Endothelial cell of umbilical vein (primary cell): ENCODE measurements at regions not wholly inside any gene's neighbourhood (a gene's known extent, or its start where the extent isn't known, plus 50 kb on each side); places are given as distances from the start of the nearest gene placed in this dataset.

Source experiments
- BruUV-seq: library from RNA; stranded (reverse); fragments of 400-500 nt; replicated peaks from 2 replicates; lab custom pipeline; 2021; lab: Mats Ljungman, UMichigan
- CTCF ChIA-PET: fragments of 300-600, 350-600 bp; sonication (Branson Sonifier 250); formaldehyde crosslinking; loops from one replicate; lab custom pipeline; 2021; ENCODE audit warnings: antibody characterized with exemption, inconsistent platforms; lab: Charles Lee
- POLR2A ChIA-PET: fragments of 300-600, 350-600 bp; sonication (Branson Sonifier 250); formaldehyde crosslinking; loops from one replicate; lab custom pipeline; 2021; ENCODE audit warnings: antibody characterized with exemption, inconsistent platforms; lab: Charles Lee
- DNase-seq: peaks from one replicate; pipeline ENCODE4 v3.0.0-alpha.2; 2011; ENCODE audit warnings: low read depth, low spot score
- FAIRE-seq: peaks from 2 replicates; lab custom pipeline; 2011; peaks lifted over from hg19 to GRCh38; lab: Jason Lieb, UNC
- H2AFZ ChIP-seq: 2 replicates; pipeline ENCODE4 v1.6.0; 2012; ENCODE audit warnings: low read depth, low read length, control low read depth, inconsistent platforms
- H3K27ac ChIP-seq: 2 replicates; pipeline ENCODE4 v1.5.1; 2011; ENCODE audit warnings: low read depth, mild to moderate bottlenecking, control low read depth, low read length, moderate library complexity; ENCODE audit not compliant: insufficient read depth
- H3K27me3 ChIP-seq, 2 experiments: 2 replicates each; pipeline versions ENCODE4 v1.6.0 to v1.6.1; 2011; ENCODE audit warnings: low read length in 2 of 2, mixed read lengths in 1 of 2; ENCODE audit not compliant: control insufficient read depth in 2 of 2, insufficient read depth in 2 of 2
- H3K36me3 ChIP-seq, 2 experiments: 2 replicates in 1 of 2; 3 replicates in 1 of 2; pipeline ENCODE4 v1.5.1; 2011; ENCODE audit warnings: low read length in 2 of 2, mild to moderate bottlenecking in 1 of 2, moderate library complexity in 1 of 2; ENCODE audit not compliant: control insufficient read depth in 2 of 2, insufficient read depth in 2 of 2; ENCODE audit errors: extremely low read depth in 1 of 2
- H3K4me1 ChIP-seq: 3 replicates; pipeline ENCODE4 v1.5.1; 2011; ENCODE audit warnings: mild to moderate bottlenecking, low read length; ENCODE audit not compliant: control insufficient read depth, insufficient read depth; ENCODE audit errors: extremely low read depth
- H3K4me2 ChIP-seq: 2 replicates; pipeline ENCODE4 v1.6.1; 2011; ENCODE audit warnings: low read length, control low read depth, mixed read lengths; ENCODE audit not compliant: insufficient read depth
- H3K4me3 ChIP-seq, 3 experiments: fragments of 200-600 bp in 1 of 3; sonication (generic), shearing (Covaris generic) in 1 of 3; replicated peaks in 1 of 3; 2 replicates each; pipeline ENCODE4 v1.5.1; 2011 to 2016; ENCODE audit warnings: control low read depth in 3 of 3, low read length in 3 of 3, mild to moderate bottlenecking in 2 of 3, inconsistent platforms in 1 of 3, low read depth in 1 of 3, moderate library complexity in 1 of 3; ENCODE audit not compliant: insufficient read depth in 1 of 3
- H3K79me2 ChIP-seq: 2 replicates; pipeline ENCODE4 v1.6.0; 2012; ENCODE audit warnings: low read length, inconsistent platforms; ENCODE audit not compliant: control insufficient read depth, insufficient read depth
- H3K9ac ChIP-seq: replicated peaks from 2 replicates; pipeline ENCODE3; 2011; ENCODE audit warnings: low read length, control low read depth; ENCODE audit not compliant: insufficient read depth; ENCODE audit errors: extremely low read depth
- H3K9me1 ChIP-seq: replicated peaks from 3 replicates; pipeline ENCODE4 v1.6.0; 2011; ENCODE audit warnings: mild to moderate bottlenecking, low read length; ENCODE audit not compliant: control insufficient read depth, insufficient read depth; ENCODE audit errors: extremely low read depth
- H3K9me3 ChIP-seq: replicated peaks from 2 replicates; pipeline ENCODE4 v1.5.1; 2012; ENCODE audit warnings: low read length, inconsistent platforms; ENCODE audit not compliant: control insufficient read depth, insufficient read depth
- H4K20me1 ChIP-seq: replicated peaks from 2 replicates; pipeline ENCODE3; 2011; ENCODE audit warnings: mild to moderate bottlenecking, low read length; ENCODE audit not compliant: control insufficient read depth, insufficient read depth; ENCODE audit errors: extremely low read depth
- EZH2 ChIP-seq: IDR thresholded peaks from 2 replicates; pipeline ENCODE4 v1.6.1; 2012; ENCODE audit warnings: borderline replicate concordance, low read depth, mild to moderate bottlenecking, moderate library complexity, low read length, inconsistent platforms; ENCODE audit not compliant: severe bottlenecking
- FOS ChIP-seq: IDR thresholded peaks from 2 replicates; pipeline ENCODE4 v1.6.1; 2011; ENCODE audit warnings: mild to moderate bottlenecking, low read length, moderate library complexity, borderline replicate concordance; ENCODE audit not compliant: insufficient read depth
- GATA2 ChIP-seq: IDR thresholded peaks from 2 replicates; pipeline ENCODE4 v1.7.0; 2011; ENCODE audit warnings: low read depth, mild to moderate bottlenecking, moderate library complexity, mixed read lengths, low read length; ENCODE audit not compliant: insufficient read length, insufficient read depth
- JUN ChIP-seq: IDR thresholded peaks from 2 replicates; pipeline ENCODE4 v1.6.1; 2011; ENCODE audit warnings: borderline replicate concordance, low read depth; ENCODE audit not compliant: insufficient read length, insufficient read depth
- MYC ChIP-seq: IDR thresholded peaks from one replicate; pipeline ENCODE4 v1.6.1; 2011; ENCODE audit warnings: mild to moderate bottlenecking, low read depth, low read length
- POLR2A ChIP-seq: IDR thresholded peaks from 2 replicates; pipeline ENCODE4 v1.6.1; 2012; ENCODE audit warnings: low read depth, mild to moderate bottlenecking, control low read depth, low read length
- POLR2AphosphoS5 ChIP-seq: IDR thresholded peaks from 2 replicates; pipeline ENCODE4 v1.6.1; 2012; ENCODE audit warnings: low read depth, mild to moderate bottlenecking, control low read depth, low read length, moderate library complexity; ENCODE audit not compliant: insufficient read depth
- dilution Hi-C: fragments of 300-500 bp; cut with MboI; formaldehyde crosslinking; loops from one replicate; pipeline ENCODE4 v1.15.0; 2019; ENCODE audit warnings: low sequenced_read_pairs; ENCODE audit not compliant: extremely low pct_ligation_motif_present
- intact Hi-C: fragments of 100-400 bp; cut with micrococcal nuclease; formaldehyde crosslinking; loops from one replicate; pipeline ENCODE4 v1.10.0; 2022
- TF ChIP-seq, protein P1 (sequence below): IDR thresholded peaks from 2 replicates; pipeline ENCODE4 v1.6.1; 2011; ENCODE audit not compliant: insufficient read depth, insufficient read length
- TF ChIP-seq, protein P2 (sequence below), 2 donors: IDR thresholded peaks; 1 replicate in 1 of 2; 2 replicates in 1 of 2; pipeline ENCODE4 v1.5.1; 2011; ENCODE audit warnings: low read length in 2 of 2, mild to moderate bottlenecking in 2 of 2, moderate library complexity in 2 of 2, control low read depth in 1 of 2, inconsistent platforms in 1 of 2, low read depth in 1 of 2; ENCODE audit not compliant: insufficient read depth in 1 of 2; ENCODE audit errors: extremely low read depth in 1 of 2

DNA sequence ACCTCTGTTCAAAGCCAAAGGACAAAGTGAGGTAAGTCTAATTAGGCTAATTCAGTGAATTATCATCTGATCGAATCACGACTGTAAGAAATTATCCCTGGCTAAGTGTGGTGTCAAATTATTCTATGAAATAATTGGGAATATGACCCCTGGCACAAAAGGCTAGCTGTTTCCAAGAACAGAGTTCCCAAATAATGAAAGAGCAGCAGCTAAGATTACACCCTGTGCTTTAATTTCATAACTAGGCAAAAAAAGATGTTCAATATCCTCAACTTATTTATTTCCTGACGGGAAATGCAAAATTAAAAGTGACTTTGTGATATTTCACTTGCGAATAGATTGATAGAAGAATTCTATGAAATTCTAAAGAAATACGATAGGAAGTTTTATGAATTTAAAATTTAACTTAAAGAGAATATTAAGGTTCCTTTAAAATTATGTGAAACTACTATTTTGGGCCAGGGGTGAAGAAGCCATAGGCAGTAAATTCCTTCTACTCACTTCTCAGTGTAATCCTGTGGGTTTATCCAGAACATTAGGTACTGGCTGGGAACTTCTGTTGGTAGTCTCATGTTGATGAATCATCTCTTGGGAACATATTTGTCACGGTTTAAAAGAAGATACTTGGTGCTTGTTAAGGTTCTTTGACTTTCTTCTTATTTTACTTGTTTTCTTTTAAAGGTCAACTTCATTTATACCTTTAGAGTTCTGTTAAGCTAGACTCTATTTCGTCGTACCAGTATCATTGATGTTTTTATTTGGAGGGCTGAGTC lies 148.5 kb downstream of the POLR1F start:
- ChIA-PET CTCF (no interaction called here), POLR2A (no interaction called here)
- H3K27ac ChIP-seq: no peak overlapping the region
- intact Hi-C loops (no loop called here), dilution Hi-C loops (no loop called here)
- TF ChIP-seq, protein P1, sequence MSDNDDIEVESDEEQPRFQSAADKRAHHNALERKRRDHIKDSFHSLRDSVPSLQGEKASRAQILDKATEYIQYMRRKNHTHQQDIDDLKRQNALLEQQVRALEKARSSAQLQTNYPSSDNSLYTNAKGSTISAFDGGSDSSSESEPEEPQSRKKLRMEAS: no peak
- TF ChIP-seq, protein P2, sequence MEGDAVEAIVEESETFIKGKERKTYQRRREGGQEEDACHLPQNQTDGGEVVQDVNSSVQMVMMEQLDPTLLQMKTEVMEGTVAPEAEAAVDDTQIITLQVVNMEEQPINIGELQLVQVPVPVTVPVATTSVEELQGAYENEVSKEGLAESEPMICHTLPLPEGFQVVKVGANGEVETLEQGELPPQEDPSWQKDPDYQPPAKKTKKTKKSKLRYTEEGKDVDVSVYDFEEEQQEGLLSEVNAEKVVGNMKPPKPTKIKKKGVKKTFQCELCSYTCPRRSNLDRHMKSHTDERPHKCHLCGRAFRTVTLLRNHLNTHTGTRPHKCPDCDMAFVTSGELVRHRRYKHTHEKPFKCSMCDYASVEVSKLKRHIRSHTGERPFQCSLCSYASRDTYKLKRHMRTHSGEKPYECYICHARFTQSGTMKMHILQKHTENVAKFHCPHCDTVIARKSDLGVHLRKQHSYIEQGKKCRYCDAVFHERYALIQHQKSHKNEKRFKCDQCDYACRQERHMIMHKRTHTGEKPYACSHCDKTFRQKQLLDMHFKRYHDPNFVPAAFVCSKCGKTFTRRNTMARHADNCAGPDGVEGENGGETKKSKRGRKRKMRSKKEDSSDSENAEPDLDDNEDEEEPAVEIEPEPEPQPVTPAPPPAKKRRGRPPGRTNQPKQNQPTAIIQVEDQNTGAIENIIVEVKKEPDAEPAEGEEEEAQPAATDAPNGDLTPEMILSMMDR (IDR thresholded peaks at IDR 0.05; ENCODE audit: extremely low read depth in 1 of 2, insufficient read depth in 1 of 2, low read depth in 1 of 2, low read length in 2 of 2): no peak
- TF ChIP-seq FOS (no peak), POLR2A (no peak), MYC (no peak), JUN (no peak), EZH2 (no peak), POLR2AphosphoS5 (no peak), GATA2 (no peak)
- H2AFZ ChIP-seq: no peak overlapping the region
- H3K79me2 ChIP-seq: no peaks in the 10 kb centered on the region
- BruUV-seq: no TSS peak
- no peaks in the 10 kb centered on the region for H3K27me3 ChIP-seq
- H3K4me2 ChIP-seq: no peak overlapping the region
- no peak for DNase-seq
- no peak for FAIRE-seq
- H3K4me3 ChIP-seq: no peak overlapping the region
- H3K4me1 ChIP-seq: no peaks in the 10 kb centered on the region
- no peaks in the 10 kb centered on the region for H3K9me1 ChIP-seq
- H3K9ac ChIP-seq: no peak overlapping the region
- no peaks in the 10 kb centered on the region for H4K20me1 ChIP-seq
- H3K9me3 ChIP-seq: no peaks in the 10 kb centered on the region
- H3K36me3 ChIP-seq: no peaks in the 10 kb centered on the region
